ENCODE measurements at regions not wholly inside any gene's neighbourhood (a gene's known extent, or its start where the extent isn't known, plus 50 kb on each side); places are given as distances from the start of the nearest gene placed in this dataset.

GRCh38 chr6:40159865-40160264, 225.6 kb upstream of the MOCS1 start:
- Histone ChIP-seq H3K4me3 (ENCODE audit: low read depth in 1 of 3, low read length in 3 of 3) (no peak overlapping the region), H3K9ac (ENCODE audit: low read depth in 1 of 2, low read length in 2 of 2) (no peak overlapping the region), H3K9me3 (ENCODE audit: control insufficient read depth in 4 of 4, low read length in 3 of 4) (peaks cover 0 to 3% (median 0%) of the 10 kb centered on the region in 4 donors), H3K27ac (ENCODE audit: low read depth in 1 of 2, low read length in 2 of 2) (no peak overlapping the region), H3K27me3 (ENCODE audit: control insufficient read depth in 4 of 4, insufficient read depth in 4 of 4, low read length in 3 of 4) (no peaks in the 10 kb centered on the region), H3K4me1 (ENCODE audit: control insufficient read depth in 4 of 4, insufficient read depth in 4 of 4, low read length in 3 of 4) (no peaks in the 10 kb centered on the region), H3K36me3 (ENCODE audit: control insufficient read depth in 4 of 4, insufficient read depth in 3 of 4, low read depth in 1 of 4, low read length in 3 of 4) (no peaks in the 10 kb centered on the region)
- no peak for TF ChIP-seq TAF1 (conservative IDR thresholded peaks at IDR 0.05)
- no peak for TF ChIP-seq SP1 (IDR thresholded peaks at IDR 0.05)
- TF ChIP-seq FOXA2 (IDR thresholded peaks at IDR 0.05), result no peak
- no peak for TF ChIP-seq ZBTB33 (IDR thresholded peaks at IDR 0.05)
- no peak for TF ChIP-seq RXRA (IDR thresholded peaks at IDR 0.05)
- no peak for TF ChIP-seq FOXA1 (IDR thresholded peaks at IDR 0.05)
- WGBS, result 71% methylated on average over 2 of the region's 2 CpGs
- no peak for DNase-seq (ENCODE audit: low spot score)

- Histone ChIP-seq H3K27me3 (ENCODE audit: control insufficient read depth in 4 of 4, insufficient read depth in 4 of 4, low read length in 3 of 4) (no peaks in the 10 kb centered on the region), H3K9me3 (ENCODE audit: control insufficient read depth in 4 of 4, low read length in 3 of 4) (no peaks in the 10 kb centered on the region), H3K36me3 (ENCODE audit: control insufficient read depth in 4 of 4, insufficient read depth in 3 of 4, low read depth in 1 of 4, low read length in 3 of 4) (no peaks in the 10 kb centered on the region), H3K4me3 (ENCODE audit: low read depth in 1 of 3, low read length in 3 of 3) (no peak overlapping the region), H3K9ac (ENCODE audit: low read depth in 1 of 2, low read length in 2 of 2) (no peak overlapping the region), H3K27ac (ENCODE audit: low read depth in 1 of 2, low read length in 2 of 2) (no peak overlapping the region), H3K4me1 (ENCODE audit: control insufficient read depth in 4 of 4, insufficient read depth in 4 of 4, low read length in 3 of 4) (no peaks in the 10 kb centered on the region)
- 77% methylated on average over 9 of the region's 9 CpGs for WGBS
- TF ChIP-seq HNF4G (IDR thresholded peaks at IDR 0.05), result no peak
- TF ChIP-seq SP1 (IDR thresholded peaks at IDR 0.05), result no peak
- TF ChIP-seq FOXA1 (IDR thresholded peaks at IDR 0.05), result no peak
- TF ChIP-seq YY1 (IDR thresholded peaks at IDR 0.05), result no peak
- TF ChIP-seq REST (IDR thresholded peaks at IDR 0.05), result no peak
- no peak for TF ChIP-seq TAF1 (conservative IDR thresholded peaks at IDR 0.05)
- no peak for TF ChIP-seq ZBTB33 (IDR thresholded peaks at IDR 0.05)
- DNase-seq (ENCODE audit: low spot score), result no peak
Observed at GRCh38 chr6:40152701-40153436, 218.6 kb upstream of the MOCS1 start.

- Histone ChIP-seq H3K9ac (ENCODE audit: low read depth in 1 of 2, low read length in 2 of 2) (no peak overlapping the region), H3K4me1 (ENCODE audit: control insufficient read depth in 4 of 4, insufficient read depth in 4 of 4, low read length in 3 of 4) (no peaks in the 10 kb centered on the region)
- no peak for DNase-seq (ENCODE audit: low spot score)
- TF ChIP-seq EGR1 (IDR thresholded peaks at IDR 0.05; ENCODE audit: low read depth in 2 of 2) (no peak), RAD21 (IDR thresholded peaks at IDR 0.05) (no peak), REST (IDR thresholded peaks at IDR 0.05) (no peak), FOXA2 (IDR thresholded peaks at IDR 0.05) (no peak), MAX (IDR thresholded peaks at IDR 0.05) (no peak), FOXA1 (IDR thresholded peaks at IDR 0.05) (no peak), ZBTB33 (IDR thresholded peaks at IDR 0.05) (no peak), NR2F2 (IDR thresholded peaks at IDR 0.05) (no peak), RXRA (IDR thresholded peaks at IDR 0.05) (no peak)
Observed at GRCh38 chr6:40152196-40152595, 217.9 kb upstream of the MOCS1 start.

More at GRCh38 chr6:40152196-40152595, 217.9 kb upstream of the MOCS1 start:
- Histone ChIP-seq H3K27ac (ENCODE audit: low read depth in 1 of 2, low read length in 2 of 2) (no peak overlapping the region), H3K27me3 (ENCODE audit: control insufficient read depth in 4 of 4, insufficient read depth in 4 of 4, low read length in 3 of 4) (no peaks in the 10 kb centered on the region), H3K4me3 (ENCODE audit: low read depth in 1 of 3, low read length in 3 of 3) (no peak overlapping the region), H3K36me3 (ENCODE audit: control insufficient read depth in 4 of 4, insufficient read depth in 3 of 4, low read depth in 1 of 4, low read length in 3 of 4) (no peaks in the 10 kb centered on the region), H3K9me3 (ENCODE audit: control insufficient read depth in 4 of 4, low read length in 3 of 4) (no peaks in the 10 kb centered on the region)
